Astrocyte (in vitro differentiated cells and primary cell): ENCODE measurements at regions not wholly inside any gene's neighbourhood (a gene's known extent, or its start where the extent isn't known, plus 50 kb on each side); places are given as distances from the start of the nearest gene placed in this dataset.

ENCODE experiments used
- DNase-seq: peaks from one replicate; pipeline ENCODE4 v3.0.0-alpha.2; 2010; ENCODE audit warnings: low read depth
- FAIRE-seq: peaks from 2 replicates; lab custom pipeline; 2011; peaks lifted over from hg19 to GRCh38; lab: Jason Lieb, UNC
- H2AFZ ChIP-seq: 2 replicates; pipeline ENCODE4 v1.6.0; 2012; ENCODE audit warnings: low read depth, low read length, inconsistent platforms
- H3K27ac ChIP-seq: 2 replicates; pipeline ENCODE4 v1.5.1; 2011; ENCODE audit warnings: low read depth, low read length, inconsistent platforms
- H3K27me3 ChIP-seq: 2 replicates; pipeline ENCODE4 v1.6.0; 2011; ENCODE audit warnings: low read length, inconsistent platforms; ENCODE audit not compliant: insufficient read depth
- H3K36me3 ChIP-seq: 2 replicates; pipeline ENCODE4 v1.5.1; 2011; ENCODE audit warnings: low read length, inconsistent platforms; ENCODE audit not compliant: insufficient read depth
- H3K4me1 ChIP-seq: 2 replicates; pipeline ENCODE4 v1.5.1; 2011; ENCODE audit warnings: low read length, inconsistent platforms; ENCODE audit not compliant: insufficient read depth
- H3K4me2 ChIP-seq: 2 replicates; pipeline ENCODE4 v1.6.0; 2012; ENCODE audit warnings: low read length, inconsistent platforms
- H3K4me3 ChIP-seq: 2 replicates; pipeline ENCODE4 v1.5.1; 2011; ENCODE audit warnings: low read depth, mild to moderate bottlenecking, low read length, inconsistent platforms; ENCODE audit not compliant: insufficient read depth
- H3K79me2 ChIP-seq: 2 replicates; pipeline ENCODE4 v1.6.0; 2012; ENCODE audit warnings: mild to moderate bottlenecking, low read length, inconsistent platforms; ENCODE audit not compliant: insufficient read depth
- H3K9ac ChIP-seq: 2 replicates; pipeline ENCODE4 v1.6.0; 2012; ENCODE audit warnings: mild to moderate bottlenecking, low read length, inconsistent platforms
- H3K9me3 ChIP-seq: 2 replicates; pipeline ENCODE4 v1.5.1; 2012; ENCODE audit warnings: low read depth, mild to moderate bottlenecking, low read length, inconsistent platforms; ENCODE audit not compliant: insufficient read depth
- H4K20me1 ChIP-seq: 2 replicates; pipeline ENCODE4 v1.6.0; 2012; ENCODE audit warnings: low read length, inconsistent platforms; ENCODE audit not compliant: insufficient read depth
- H3K27ac Mint-ChIP-seq: one replicate; pipeline ENCODE4 v1.8.0; 2021; ENCODE audit warnings: mild to moderate bottlenecking, mixed read lengths; ENCODE audit not compliant: unreplicated experiment
- H3K27me3 Mint-ChIP-seq: one replicate; pipeline ENCODE4 v1.8.0; 2021; ENCODE audit warnings: low read depth, mixed read lengths; ENCODE audit not compliant: unreplicated experiment
- H3K36me3 Mint-ChIP-seq: one replicate; pipeline ENCODE4 v1.8.0; 2021; ENCODE audit warnings: low read depth, mixed read lengths; ENCODE audit not compliant: unreplicated experiment
- H3K4me1 Mint-ChIP-seq: one replicate; pipeline ENCODE4 v1.8.0; 2021; ENCODE audit warnings: low read depth, mixed read lengths; ENCODE audit not compliant: unreplicated experiment
- H3K4me3 Mint-ChIP-seq: one replicate; pipeline ENCODE4 v1.8.0; 2021; ENCODE audit warnings: mild to moderate bottlenecking, moderate library complexity, mixed read lengths; ENCODE audit not compliant: unreplicated experiment
- H3K9me3 Mint-ChIP-seq: one replicate; pipeline ENCODE4 v1.8.0; 2021; ENCODE audit warnings: mild to moderate bottlenecking, mixed read lengths; ENCODE audit not compliant: unreplicated experiment
- EZH2 ChIP-seq: IDR thresholded peaks from 2 replicates; pipeline ENCODE4 v1.6.1; 2012; ENCODE audit warnings: mild to moderate bottlenecking, low read length, inconsistent platforms; ENCODE audit not compliant: insufficient read depth
- TF ChIP-seq, protein P1 (sequence below): IDR thresholded peaks from 2 replicates; pipeline ENCODE4 v1.5.1; 2011; ENCODE audit warnings: low read depth, mild to moderate bottlenecking, inconsistent platforms, low read length, moderate library complexity; ENCODE audit not compliant: insufficient read depth

DNA sequence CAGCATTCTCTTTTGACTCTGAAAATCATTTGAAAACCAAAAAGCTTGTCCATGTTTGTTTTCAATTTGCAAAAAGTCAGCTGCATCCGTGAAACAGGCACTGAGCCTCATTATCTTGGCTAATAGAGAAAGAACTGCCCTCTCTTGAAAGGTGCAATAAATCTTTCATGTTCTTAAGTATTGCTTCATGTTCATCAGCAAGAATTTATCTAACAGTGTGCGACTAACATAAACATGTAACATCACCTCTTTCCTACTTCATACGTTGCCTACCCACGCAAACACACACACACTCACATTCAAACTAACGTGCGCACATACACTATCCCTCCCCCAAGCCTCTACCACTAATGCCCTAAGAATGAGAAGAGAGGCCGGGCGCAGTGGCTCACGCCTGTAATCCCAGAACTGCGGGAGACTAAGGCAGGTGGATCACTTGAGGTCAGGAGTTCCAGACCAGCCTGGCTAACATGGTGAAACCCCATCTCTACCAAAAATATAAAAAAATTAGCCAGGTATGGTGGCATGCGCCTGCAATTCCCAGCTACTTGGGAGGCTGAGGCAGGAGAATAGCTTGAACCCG is 629.7 kb upstream of the ZNF608 start:
- FAIRE-seq (no peak), DNase-seq (no peak)
- no peaks in the 10 kb centered on the region for H3K27me3 ChIP-seq
- H3K9ac ChIP-seq: no peak overlapping the region
- H3K27ac ChIP-seq: no peak overlapping the region
- no peak overlapping the region for H3K4me3 ChIP-seq
- H4K20me1 ChIP-seq: no peaks in the 10 kb centered on the region
- Mint-ChIP-seq H3K4me1 (peaks cover 18% of the 10 kb centered on the region), H3K9me3 (no peaks in the 10 kb centered on the region), H3K27ac (no peak overlapping the region), H3K4me3 (no peak overlapping the region), H3K27me3 (no peaks in the 10 kb centered on the region), H3K36me3 (no peaks in the 10 kb centered on the region)
- no peaks in the 10 kb centered on the region for H3K36me3 ChIP-seq
- H3K9me3 ChIP-seq: no peaks in the 10 kb centered on the region
- H3K4me1 ChIP-seq: peaks cover 9% of the 10 kb centered on the region
- H3K4me2 ChIP-seq: no peak overlapping the region
- H3K79me2 ChIP-seq: no peaks in the 10 kb centered on the region
- H2AFZ ChIP-seq: no peak overlapping the region
- TF ChIP-seq, protein P1, sequence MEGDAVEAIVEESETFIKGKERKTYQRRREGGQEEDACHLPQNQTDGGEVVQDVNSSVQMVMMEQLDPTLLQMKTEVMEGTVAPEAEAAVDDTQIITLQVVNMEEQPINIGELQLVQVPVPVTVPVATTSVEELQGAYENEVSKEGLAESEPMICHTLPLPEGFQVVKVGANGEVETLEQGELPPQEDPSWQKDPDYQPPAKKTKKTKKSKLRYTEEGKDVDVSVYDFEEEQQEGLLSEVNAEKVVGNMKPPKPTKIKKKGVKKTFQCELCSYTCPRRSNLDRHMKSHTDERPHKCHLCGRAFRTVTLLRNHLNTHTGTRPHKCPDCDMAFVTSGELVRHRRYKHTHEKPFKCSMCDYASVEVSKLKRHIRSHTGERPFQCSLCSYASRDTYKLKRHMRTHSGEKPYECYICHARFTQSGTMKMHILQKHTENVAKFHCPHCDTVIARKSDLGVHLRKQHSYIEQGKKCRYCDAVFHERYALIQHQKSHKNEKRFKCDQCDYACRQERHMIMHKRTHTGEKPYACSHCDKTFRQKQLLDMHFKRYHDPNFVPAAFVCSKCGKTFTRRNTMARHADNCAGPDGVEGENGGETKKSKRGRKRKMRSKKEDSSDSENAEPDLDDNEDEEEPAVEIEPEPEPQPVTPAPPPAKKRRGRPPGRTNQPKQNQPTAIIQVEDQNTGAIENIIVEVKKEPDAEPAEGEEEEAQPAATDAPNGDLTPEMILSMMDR: no peak
- TF ChIP-seq EZH2: no peak

DNA sequence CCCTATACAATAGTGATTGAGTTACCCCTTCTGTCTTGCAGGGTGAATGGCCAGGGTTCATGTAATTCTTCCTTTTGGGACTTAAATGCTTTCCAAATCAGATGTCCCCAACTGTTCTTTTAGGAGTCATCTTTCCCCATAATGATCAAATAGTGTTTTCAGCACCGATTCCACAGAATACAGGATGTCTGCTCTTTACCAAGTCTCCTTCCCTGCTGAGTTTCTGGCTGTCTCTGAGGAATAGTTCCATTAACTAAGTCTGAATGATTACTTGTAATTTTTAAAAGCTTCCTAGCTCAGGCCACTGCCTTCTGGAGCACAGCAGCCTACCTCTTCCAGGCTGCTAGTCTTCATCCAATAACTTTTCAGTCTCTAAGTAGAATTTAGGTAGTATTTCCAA is 630.7 kb upstream of the ZNF608 start:
- Histone ChIP-seq H3K4me1 (peaks cover 9% of the 10 kb centered on the region), H3K27ac (no peak overlapping the region), H3K4me3 (no peak overlapping the region), H3K36me3 (no peaks in the 10 kb centered on the region), H3K27me3 (no peaks in the 10 kb centered on the region), H3K79me2 (no peaks in the 10 kb centered on the region), H4K20me1 (no peaks in the 10 kb centered on the region), H3K9ac (no peak overlapping the region), H2AFZ (no peak overlapping the region), H3K4me2 (no peak overlapping the region), H3K9me3 (no peaks in the 10 kb centered on the region)
- Mint-ChIP-seq H3K27me3 (no peaks in the 10 kb centered on the region), H3K9me3 (peaks cover 2% of the 10 kb centered on the region), H3K4me3 (no peak overlapping the region), H3K36me3 (no peaks in the 10 kb centered on the region), H3K27ac (no peak overlapping the region), H3K4me1 (peaks cover 18% of the 10 kb centered on the region)
- FAIRE-seq (no peak), DNase-seq (no peak)
- TF ChIP-seq, protein P1: no peak
- no peak for TF ChIP-seq EZH2

DNA sequence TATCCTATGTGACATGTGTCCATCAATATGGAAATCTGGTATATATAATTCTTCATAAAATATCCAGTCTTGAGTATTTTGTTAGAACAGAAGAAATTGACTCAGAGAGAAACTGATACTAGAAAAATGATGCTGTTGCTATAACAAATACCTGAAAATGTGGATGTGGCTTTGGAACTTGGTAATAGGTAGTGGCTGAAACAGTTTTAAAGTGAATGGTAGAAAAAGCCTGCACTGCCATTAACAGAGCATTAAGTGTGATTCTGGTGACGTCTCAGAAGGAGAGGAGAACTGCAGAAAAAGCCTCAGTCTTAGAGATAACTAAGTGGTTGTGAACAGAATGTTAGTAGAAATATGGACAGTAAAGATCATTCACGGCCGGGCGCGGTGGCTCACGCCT is 634.9 kb upstream of the ZNF608 start:
- TF ChIP-seq EZH2: no peak
- TF ChIP-seq, protein P1: no peak
- Histone ChIP-seq H2AFZ (no peak overlapping the region), H3K4me1 (no peaks in the 10 kb centered on the region), H3K9ac (no peak overlapping the region), H3K36me3 (no peaks in the 10 kb centered on the region), H4K20me1 (no peaks in the 10 kb centered on the region), H3K9me3 (no peaks in the 10 kb centered on the region), H3K4me2 (no peak overlapping the region), H3K79me2 (no peaks in the 10 kb centered on the region), H3K27ac (no peak overlapping the region), H3K27me3 (no peaks in the 10 kb centered on the region), H3K4me3 (no peak overlapping the region)
- Mint-ChIP-seq H3K9me3 (peaks cover 2% of the 10 kb centered on the region), H3K27me3 (no peaks in the 10 kb centered on the region), H3K36me3 (no peaks in the 10 kb centered on the region), H3K27ac (no peak overlapping the region), H3K4me3 (no peak overlapping the region), H3K4me1 (no peaks in the 10 kb centered on the region)
- no peak for DNase-seq
- no peak for FAIRE-seq
